ENCODE measurements at regions not wholly inside any gene's neighbourhood (a gene's known extent, or its start where the extent isn't known, plus 50 kb on each side); places are given as distances from the start of the nearest gene placed in this dataset.

DNA sequence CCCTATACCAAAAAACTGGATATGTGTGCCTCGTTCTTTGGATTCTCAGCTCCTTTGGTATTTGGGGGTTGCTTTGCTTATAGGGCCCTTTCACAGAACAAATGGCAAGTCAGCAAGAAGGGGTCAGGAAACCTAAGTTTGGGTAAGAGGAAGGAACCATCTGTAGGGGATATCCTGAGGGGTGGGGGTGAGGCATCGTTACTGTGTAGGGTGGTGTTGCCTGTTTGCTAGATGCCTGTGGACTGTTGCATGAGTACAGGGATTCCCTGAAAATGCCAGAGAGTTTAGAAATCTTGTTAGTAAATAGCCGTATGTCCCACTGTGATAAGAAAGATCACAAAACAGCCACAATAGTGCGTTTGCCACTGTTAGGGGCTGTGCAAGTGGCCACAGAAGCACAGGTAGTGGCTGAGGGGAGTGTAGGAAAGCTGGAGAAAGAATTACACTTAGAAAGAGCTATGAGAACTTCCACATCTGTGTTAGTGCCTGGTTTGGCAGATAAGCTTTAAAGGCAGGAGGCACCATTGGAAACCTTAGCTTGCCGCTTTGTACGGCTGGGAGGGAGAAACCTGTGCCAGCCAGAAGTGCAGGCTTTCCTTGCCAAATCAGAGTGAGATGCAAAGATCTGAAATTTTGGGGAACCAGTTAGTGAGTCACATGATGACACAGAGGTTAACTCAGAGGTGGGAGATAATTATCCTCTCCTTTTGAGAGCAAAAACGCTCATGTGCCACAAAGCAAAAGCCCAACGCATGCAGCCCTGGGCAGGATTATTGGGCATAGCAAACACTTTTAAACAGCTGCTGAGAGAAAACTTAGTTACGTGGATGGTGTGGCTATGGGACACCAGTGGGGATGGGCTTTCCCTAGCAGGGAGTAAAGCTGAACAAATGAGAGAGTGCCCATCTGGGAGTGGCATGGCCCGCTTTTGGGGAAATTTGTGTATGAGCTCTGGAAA, 343.7 kb downstream of the ARAP2 start:
- no peak for DNase-seq (ENCODE audit: low read depth)
- H3K4me3 ChIP-seq (ENCODE audit: low read length) = no peak overlapping the region
- TF ChIP-seq, protein P1, sequence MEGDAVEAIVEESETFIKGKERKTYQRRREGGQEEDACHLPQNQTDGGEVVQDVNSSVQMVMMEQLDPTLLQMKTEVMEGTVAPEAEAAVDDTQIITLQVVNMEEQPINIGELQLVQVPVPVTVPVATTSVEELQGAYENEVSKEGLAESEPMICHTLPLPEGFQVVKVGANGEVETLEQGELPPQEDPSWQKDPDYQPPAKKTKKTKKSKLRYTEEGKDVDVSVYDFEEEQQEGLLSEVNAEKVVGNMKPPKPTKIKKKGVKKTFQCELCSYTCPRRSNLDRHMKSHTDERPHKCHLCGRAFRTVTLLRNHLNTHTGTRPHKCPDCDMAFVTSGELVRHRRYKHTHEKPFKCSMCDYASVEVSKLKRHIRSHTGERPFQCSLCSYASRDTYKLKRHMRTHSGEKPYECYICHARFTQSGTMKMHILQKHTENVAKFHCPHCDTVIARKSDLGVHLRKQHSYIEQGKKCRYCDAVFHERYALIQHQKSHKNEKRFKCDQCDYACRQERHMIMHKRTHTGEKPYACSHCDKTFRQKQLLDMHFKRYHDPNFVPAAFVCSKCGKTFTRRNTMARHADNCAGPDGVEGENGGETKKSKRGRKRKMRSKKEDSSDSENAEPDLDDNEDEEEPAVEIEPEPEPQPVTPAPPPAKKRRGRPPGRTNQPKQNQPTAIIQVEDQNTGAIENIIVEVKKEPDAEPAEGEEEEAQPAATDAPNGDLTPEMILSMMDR (conservative IDR thresholded peaks at IDR 0.05; ENCODE audit: low read length) = no peak

DNA sequence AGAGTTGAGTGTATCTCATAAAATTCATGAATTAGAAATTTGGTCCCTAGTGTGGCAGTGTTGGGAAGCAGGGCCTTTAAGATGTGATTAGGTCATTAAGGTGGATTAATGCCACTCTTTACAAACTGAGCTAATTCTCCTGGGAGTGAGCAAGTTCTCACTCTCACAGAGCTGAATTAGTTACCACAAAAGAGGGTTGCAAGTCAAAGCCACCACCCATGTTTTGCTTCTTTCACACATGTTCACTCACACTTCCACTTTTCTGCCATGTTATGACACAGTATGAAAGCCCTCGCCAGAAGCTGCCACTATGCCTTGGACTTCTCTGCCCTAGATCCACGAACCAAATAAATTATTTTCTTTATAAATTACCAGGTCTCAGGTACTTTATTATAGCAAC, 332.1 kb downstream of the ARAP2 start:
- no peak for DNase-seq (ENCODE audit: low read depth)
- no peak overlapping the region for H3K4me3 ChIP-seq (ENCODE audit: low read length)

DNA sequence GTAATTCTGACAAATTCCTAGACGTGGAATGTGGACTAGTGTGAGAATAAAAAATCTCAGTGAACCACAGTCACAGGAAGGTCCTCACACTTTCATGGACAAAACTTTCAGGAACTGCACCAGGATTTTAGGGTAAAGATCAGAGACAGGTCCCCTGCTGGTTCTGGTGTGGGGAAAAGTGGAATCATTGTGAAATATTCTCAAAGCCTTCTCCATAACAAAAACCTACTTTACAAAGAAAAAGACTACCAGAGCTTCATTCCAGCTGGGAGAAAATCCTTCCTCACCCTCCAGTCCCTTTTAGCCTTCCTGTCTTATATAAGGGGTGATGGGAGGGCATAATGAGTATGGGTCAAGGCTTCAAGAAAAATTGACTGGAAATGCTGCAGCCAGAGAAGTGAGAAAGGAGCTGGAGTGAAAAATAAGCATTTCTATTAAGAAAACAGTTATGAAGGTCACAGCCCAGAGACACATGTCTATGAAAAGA, 325.8 kb downstream of the ARAP2 start:
- TF ChIP-seq, protein P1 (conservative IDR thresholded peaks at IDR 0.05; ENCODE audit: low read length) = no peak
- no peak overlapping the region for H3K4me3 ChIP-seq (ENCODE audit: low read length)
- DNase-seq (ENCODE audit: low read depth) = no peak

More for the DNA sequence above, 332.1 kb downstream of the ARAP2 start:
- TF ChIP-seq, protein P1 (conservative IDR thresholded peaks at IDR 0.05; ENCODE audit: low read length) = no peak

DNA sequence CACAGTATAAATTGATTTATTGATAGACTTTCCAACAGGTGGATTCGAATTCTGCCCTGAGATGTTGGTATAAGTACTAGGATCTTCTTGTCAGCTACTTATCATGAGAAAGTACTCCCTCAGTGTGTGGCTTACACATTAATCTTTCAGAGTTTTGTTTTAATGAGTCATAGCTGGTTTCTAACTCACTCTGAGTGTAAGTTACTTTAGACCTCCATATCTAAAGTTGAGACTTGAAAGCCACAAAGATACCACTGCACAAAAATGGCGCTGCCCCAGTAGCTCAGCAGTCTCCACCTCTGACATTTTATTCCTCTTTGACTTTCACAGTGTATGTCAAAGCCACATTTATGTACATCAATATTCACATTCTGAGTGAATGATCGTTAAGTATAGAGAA, 318.5 kb downstream of the ARAP2 start:
- DNase-seq (ENCODE audit: low read depth) = no peak
- no peak overlapping the region for H3K4me3 ChIP-seq (ENCODE audit: low read length)
- TF ChIP-seq, protein P1 (conservative IDR thresholded peaks at IDR 0.05; ENCODE audit: low read length) = no peak

DNA sequence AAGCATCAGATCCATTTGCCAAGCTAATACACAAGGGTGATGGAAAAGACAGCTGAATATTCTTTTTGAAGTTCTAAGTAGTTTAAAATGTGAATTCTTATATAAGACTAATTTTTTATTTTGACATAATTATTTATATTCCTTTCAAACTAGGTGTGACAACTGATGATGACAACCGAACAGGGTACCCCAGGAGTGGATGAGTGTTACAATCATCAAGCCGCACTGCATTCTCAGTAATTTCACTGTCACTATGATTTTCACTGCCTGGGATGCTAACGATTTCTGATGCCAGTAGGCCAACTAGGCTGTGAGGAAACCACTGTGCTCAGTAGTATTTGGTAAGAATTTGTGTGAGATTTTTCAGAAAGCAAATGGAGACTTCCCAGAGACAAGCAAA, 317.5 kb downstream of the ARAP2 start:
- H3K4me3 ChIP-seq (ENCODE audit: low read length) = no peak overlapping the region
- TF ChIP-seq, protein P1 (conservative IDR thresholded peaks at IDR 0.05; ENCODE audit: low read length) = no peak
- no peak for DNase-seq (ENCODE audit: low read depth)

DNA sequence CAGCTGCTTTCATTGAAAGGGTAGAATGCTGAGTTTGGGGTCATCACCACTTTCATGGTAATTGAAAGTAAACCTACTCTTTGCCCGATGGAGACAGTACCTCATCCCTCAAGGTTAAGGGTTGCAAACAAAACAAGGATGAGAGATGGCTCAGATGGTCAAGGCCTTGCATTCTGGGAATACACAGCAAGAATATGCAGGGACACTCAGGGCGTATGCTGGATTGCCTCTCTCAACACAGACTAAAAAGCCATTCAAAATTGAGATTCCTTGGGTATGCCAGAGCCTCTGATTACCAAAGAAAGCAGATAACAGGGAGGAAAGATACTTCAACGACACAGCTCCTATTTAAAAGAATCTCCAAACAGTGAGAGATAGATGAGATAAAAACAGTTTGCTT, 310.4 kb downstream of the ARAP2 start:
- no peak for DNase-seq (ENCODE audit: low read depth)
- TF ChIP-seq, protein P1 (conservative IDR thresholded peaks at IDR 0.05; ENCODE audit: low read length) = no peak
- H3K4me3 ChIP-seq (ENCODE audit: low read length) = no peak overlapping the region
